K562 (cell line): ENCODE measurements at regions not wholly inside any gene's neighbourhood (a gene's known extent, or its start where the extent isn't known, plus 50 kb on each side); places are given as distances from the start of the nearest gene placed in this dataset.

Experiments used
- GTF2F1 ChIP-seq: IDR thresholded peaks from 2 replicates; pipeline ENCODE4 v1.6.1; 2011; ENCODE audit warnings: low read depth, low read length, improper control_type of control experiment
- HDAC2 ChIP-seq: fragments of 450-650 bp; IDR thresholded peaks from 2 replicates; pipeline ENCODE4 v1.6.1; 2016; ENCODE audit warnings: mild to moderate bottlenecking
- MAX ChIP-seq: sonication (generic); formaldehyde crosslinking; IDR thresholded peaks from 2 replicates; pipeline ENCODE4 v1.9.0; 2022; ENCODE audit warnings: mild to moderate bottlenecking, missing genetic modification reagents
- MAZ ChIP-seq, 2 experiments: fragments of 450-650 bp in 1 of 2; sonication (generic) in 1 of 2; formaldehyde crosslinking; IDR thresholded peaks in 1 of 2; conservative IDR thresholded peaks in 1 of 2; 2 replicates each; pipeline versions ENCODE4 v1.4.0 to v1.5.0; 2020; ENCODE audit warnings: mild to moderate bottlenecking in 1 of 2, missing genetic modification reagents in 1 of 2
- POLR2AphosphoS5 ChIP-seq: IDR thresholded peaks from 2 replicates; pipeline ENCODE4 v1.6.1; 2011; ENCODE audit warnings: mild to moderate bottlenecking, low read depth, low read length, moderate library complexity; ENCODE audit not compliant: control insufficient read depth, insufficient read depth
- SP1 ChIP-seq: sonication (generic); formaldehyde crosslinking; IDR thresholded peaks from 2 replicates; pipeline ENCODE4 v1.8.1; 2022; ENCODE audit warnings: mild to moderate bottlenecking, missing genetic modification reagents
- STAG1 ChIP-seq: sonication (generic); formaldehyde crosslinking; IDR thresholded peaks from 2 replicates; pipeline ENCODE4 v1.5.0; 2020; ENCODE audit warnings: missing genetic modification reagents, borderline replicate concordance
- ZNF431 ChIP-seq: sonication (generic); formaldehyde crosslinking; IDR thresholded peaks from 2 replicates; pipeline ENCODE4 v1.8.0; 2022; ENCODE audit warnings: mild to moderate bottlenecking, missing genetic modification reagents
- TF ChIP-seq, protein P1 (sequence below): fragments of 450-650 bp; IDR thresholded peaks from 2 replicates; pipeline ENCODE4 v1.6.1; 2016
- TF ChIP-seq, protein P2 (sequence below): sonication (generic); formaldehyde crosslinking; IDR thresholded peaks from 2 replicates; pipeline ENCODE4 v1.8.1; 2022; ENCODE audit warnings: missing genetic modification reagents
- TF ChIP-seq, protein P3 (sequence below): fragments of 250-450 bp; sonication (Bioruptor Pico); IDR thresholded peaks from 2 replicates; pipeline ENCODE4 v1.8.0; 2021; ENCODE audit warnings: moderate library complexity, mild to moderate bottlenecking, inconsistent platforms

DNA sequence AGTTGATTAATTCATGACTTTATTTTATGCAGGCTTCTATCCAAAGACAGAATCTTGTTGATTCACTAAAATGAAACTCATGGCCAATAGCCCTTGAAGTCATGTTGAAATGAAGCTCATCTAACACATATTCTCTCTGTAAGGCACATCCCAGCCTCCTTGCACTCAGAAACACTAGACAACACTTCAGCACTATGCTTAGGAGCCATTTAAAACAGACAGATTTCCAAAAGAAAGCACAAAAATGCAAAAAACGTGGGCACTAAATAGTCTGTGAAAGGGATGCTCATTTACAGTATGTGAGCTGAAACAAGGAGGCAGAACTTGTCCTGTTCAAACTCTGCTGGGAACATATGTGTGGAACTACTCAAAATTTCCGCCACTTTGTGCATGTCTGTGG is 124.4 kb downstream of the MYCN start:
- TF ChIP-seq MAX (CRISPR knock-in tag) (no peak), MAZ (CRISPR knock-in tag; conservative IDR thresholded peaks at IDR 0.05 in 1 of 2, IDR thresholded peaks at IDR 0.05 in 1 of 2) (no peak), HDAC2 (no peak), GTF2F1 (no peak), ZNF431 (CRISPR knock-in tag) (no peak), SP1 (CRISPR knock-in tag) (no peak), POLR2AphosphoS5 (no peak), STAG1 (CRISPR knock-in tag) (no peak)
- TF ChIP-seq, protein P1, sequence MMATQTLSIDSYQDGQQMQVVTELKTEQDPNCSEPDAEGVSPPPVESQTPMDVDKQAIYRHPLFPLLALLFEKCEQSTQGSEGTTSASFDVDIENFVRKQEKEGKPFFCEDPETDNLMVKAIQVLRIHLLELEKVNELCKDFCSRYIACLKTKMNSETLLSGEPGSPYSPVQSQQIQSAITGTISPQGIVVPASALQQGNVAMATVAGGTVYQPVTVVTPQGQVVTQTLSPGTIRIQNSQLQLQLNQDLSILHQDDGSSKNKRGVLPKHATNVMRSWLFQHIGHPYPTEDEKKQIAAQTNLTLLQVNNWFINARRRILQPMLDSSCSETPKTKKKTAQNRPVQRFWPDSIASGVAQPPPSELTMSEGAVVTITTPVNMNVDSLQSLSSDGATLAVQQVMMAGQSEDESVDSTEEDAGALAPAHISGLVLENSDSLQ = no peak
- TF ChIP-seq, protein P2, sequence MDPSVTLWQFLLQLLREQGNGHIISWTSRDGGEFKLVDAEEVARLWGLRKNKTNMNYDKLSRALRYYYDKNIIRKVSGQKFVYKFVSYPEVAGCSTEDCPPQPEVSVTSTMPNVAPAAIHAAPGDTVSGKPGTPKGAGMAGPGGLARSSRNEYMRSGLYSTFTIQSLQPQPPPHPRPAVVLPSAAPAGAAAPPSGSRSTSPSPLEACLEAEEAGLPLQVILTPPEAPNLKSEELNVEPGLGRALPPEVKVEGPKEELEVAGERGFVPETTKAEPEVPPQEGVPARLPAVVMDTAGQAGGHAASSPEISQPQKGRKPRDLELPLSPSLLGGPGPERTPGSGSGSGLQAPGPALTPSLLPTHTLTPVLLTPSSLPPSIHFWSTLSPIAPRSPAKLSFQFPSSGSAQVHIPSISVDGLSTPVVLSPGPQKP (CRISPR knock-in tag) = no peak
- TF ChIP-seq, protein P3, sequence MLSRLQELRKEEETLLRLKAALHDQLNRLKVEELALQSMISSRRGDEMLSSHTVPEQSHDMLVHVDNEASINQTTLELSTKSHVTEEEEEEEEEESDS (CRISPR knock-in tag) = no peak
